Pancreas (tissue), 10 donors: ENCODE measurements at regions not wholly inside any gene's neighbourhood (a gene's known extent, or its start where the extent isn't known, plus 50 kb on each side); places are given as distances from the start of the nearest gene placed in this dataset.
A peak's percentile ranks its signal among the peaks of the same experiment; 100 is the strongest.

Experiments used
- ATAC-seq, 4 donors: fragments of 200-7000 bp; cut with Tn5 transposase; one replicate each; pipeline versions ENCODE4 v1.8.0 to v1.9.1; 2020; ENCODE audit warnings: mild to moderate bottlenecking in 4 of 4, moderate library complexity in 4 of 4
- DNase-seq, 6 donors: peaks; one replicate each; pipeline ENCODE4 v3.0.0-alpha.2; 2020
- FAIRE-seq: peaks from 2 replicates; lab custom pipeline; 2012; peaks lifted over from hg19 to GRCh38; lab: Jason Lieb, UNC
- H3K27ac ChIP-seq, 4 donors: fragments of 200-600 bp; sonication (generic); 1 replicate in 3 of 4; 2 replicates in 1 of 4; pipeline versions ENCODE4 v1.5.0 to v1.8.0; 2020
- H3K27me3 ChIP-seq, 4 donors: fragments of 200-600 bp; one replicate each; pipeline ENCODE4 v1.8.0; 2021
- H3K36me3 ChIP-seq, 3 donors: fragments of 200-600 bp; sonication (generic) in 1 of 3; one replicate each; pipeline versions ENCODE4 v1.5.0 to v1.8.0; 2020 to 2021
- H3K4me1 ChIP-seq, 3 donors: fragments of 200-600 bp; one replicate each; pipeline ENCODE4 v1.8.0; 2021
- H3K4me3 ChIP-seq, 4 donors: fragments of 200-600 bp; sonication (generic) in 2 of 4; one replicate each; pipeline versions ENCODE4 v1.5.0 to v1.8.0; 2020 to 2021
- H3K9me3 ChIP-seq, 4 donors: fragments of 200-600 bp; one replicate each; pipeline ENCODE4 v1.8.0; 2021
- CTCF ChIP-seq, 4 donors: fragments of 200-600 bp; sonication (generic) in 3 of 4; IDR thresholded peaks; one replicate each; pipeline versions ENCODE4 v1.5.0 to v1.8.0; 2021; ENCODE audit warnings: antibody characterized with exemption in 4 of 4
- WGBS, 2 donors: extraction: QIAGEN DNeasy Blood & Tissue Kit; methylation state at CpG; one replicate each; pipeline ENCODE4 v1.1.7; 2013; 5-methylcytosine and 5-hydroxymethylcytosine counted together
- intact Hi-C, 3 donors: fragments of 100-400 bp; cut with DNase I; formaldehyde crosslinking; loops; one replicate each; pipeline versions ENCODE4 v1.11.1 to v1.14.2; 2022
- donor health status: healthy with polysubstance abuse.
- donor health status: DM: no; HTN: no; CAD: no; lungs with moderate emphysema.
- donor health status: DM: no; HTN: no; CAD: no.
- donor health status: control.
- donor health status: control.
- donor health status: Bipolar disorder and iron deficiency.
- donor health status: DM: yes; HTN: yes; CAD: no.
- donor health status: DM: no; HTN: no; CAD: no.
- donor health status: DM: no; HTN: no; CAD: no.
- donor health status: DM: yes; HTN: yes; CAD: no.

DNA sequence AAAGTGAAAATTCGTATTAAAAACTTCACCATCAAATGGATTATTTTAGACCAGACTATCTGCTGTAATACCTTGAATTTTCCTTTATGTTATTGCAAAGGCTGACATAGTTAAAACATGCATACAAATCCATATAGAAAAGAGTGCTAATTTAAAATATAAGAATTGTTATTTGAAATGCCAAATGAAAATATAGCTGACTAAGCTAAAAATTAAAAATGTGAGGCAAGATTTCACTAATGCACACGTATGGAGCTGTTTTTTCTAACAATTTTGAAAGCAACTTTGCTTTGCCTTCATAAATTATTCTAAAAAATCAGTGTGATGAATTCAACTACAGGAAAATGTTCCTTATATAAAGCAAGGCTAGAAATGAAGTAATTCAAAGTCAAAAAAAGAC lies 62.5 kb downstream of the MPP7 start:
- Histone ChIP-seq H3K4me1 (peaks cover 0 to 3% (median 0%) of the 10 kb centered on the region in 3 donors), H3K27me3 (no peaks in the 10 kb centered on the region), H3K27ac (no peak overlapping the region), H3K9me3 (no peaks in the 10 kb centered on the region), H3K4me3 (no peak overlapping the region), H3K36me3 (no peaks in the 10 kb centered on the region)
- 72 to 83% methylated on average over 2 of the region's 2 CpGs for WGBS, 2 donors
- DNase-seq (no peak), FAIRE-seq (no peak), ATAC-seq (no peak)
- no peak for TF ChIP-seq CTCF (IDR thresholded peaks at IDR 0.05)
- intact Hi-C loops: loop anchor here in 1 of 3 donors (5.0 kb wide), 1 partner anchor 498 kb away; no protein-coding TSS in a partner anchor

- 89 to 90% methylated on average over 12 of the region's 12 CpGs for WGBS, 2 donors
Measured at GRCh38 chr10:28236591-28236990, 66.3 kb downstream of the MPP7 start.

GRCh38 chr10:28220811-28221210 lies 82.1 kb downstream of the MPP7 start:
- 72 to 79% methylated on average over 5 of the region's 5 CpGs for whole genome bisulfite sequencing, 2 donors
- H3K4me3 ChIP-seq: no peak overlapping the region
- no peaks in the 10 kb centered on the region for H3K9me3 ChIP-seq
- intact Hi-C loops: no loop called here
- FAIRE-seq: no peak
- no peak for DNase-seq
- TF ChIP-seq CTCF (IDR thresholded peaks at IDR 0.05): no peak
- peaks cover 3 to 4% (median 4%) of the 10 kb centered on the region in 3 donors for H3K4me1 ChIP-seq
- no peaks in the 10 kb centered on the region for H3K36me3 ChIP-seq
- no peaks in the 10 kb centered on the region for H3K27me3 ChIP-seq
- no peak overlapping the region for H3K27ac ChIP-seq
- ATAC-seq: no peak

More at GRCh38 chr10:28236591-28236990, 66.3 kb downstream of the MPP7 start:
- no peak overlapping the region for H3K27ac ChIP-seq
- intact Hi-C loops: no loop called here
- no peaks in the 10 kb centered on the region for H3K27me3 ChIP-seq
- DNase-seq: no peak
- no peaks in the 10 kb centered on the region for H3K9me3 ChIP-seq
- H3K4me3 ChIP-seq: no peak overlapping the region
- TF ChIP-seq CTCF (IDR thresholded peaks at IDR 0.05): no peak
- no peaks in the 10 kb centered on the region for H3K4me1 ChIP-seq
- no peaks in the 10 kb centered on the region for H3K36me3 ChIP-seq
- ATAC-seq: no peak
- no peak for FAIRE-seq

DNA sequence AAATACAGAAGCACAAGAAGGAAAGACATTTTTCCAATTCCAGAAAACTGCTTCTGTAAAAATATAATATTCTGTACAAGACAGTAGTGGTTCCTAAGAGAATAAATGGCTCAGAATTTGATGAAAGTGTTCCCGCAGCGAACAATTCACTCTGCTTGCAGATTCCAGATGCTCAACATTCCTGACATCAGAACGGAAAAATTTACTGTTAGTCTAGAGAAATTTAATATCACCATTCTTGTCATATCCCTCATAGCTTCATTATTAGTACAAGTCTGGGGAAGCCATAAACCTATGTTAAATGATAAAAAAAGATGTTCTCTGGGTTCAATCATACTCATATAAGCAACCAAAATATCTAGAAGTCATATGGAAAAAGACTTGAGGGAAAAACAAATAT lies 83.6 kb downstream of the MPP7 start:
- Histone ChIP-seq H3K27ac (no peak overlapping the region), H3K4me1 (peaks cover 4 to 10% (median 8%) of the 10 kb centered on the region in 3 donors), H3K27me3 (no peaks in the 10 kb centered on the region), H3K4me3 (no peak overlapping the region), H3K9me3 (no peaks in the 10 kb centered on the region), H3K36me3 (no peaks in the 10 kb centered on the region)
- DNase-seq (no peak), ATAC-seq (no peak), FAIRE-seq (no peak)
- intact Hi-C loops: no loop called here
- WGBS, 2 donors: 83 to 87% methylated on average over 3 of the region's 3 CpGs
- TF ChIP-seq CTCF (IDR thresholded peaks at IDR 0.05): no peak

DNA sequence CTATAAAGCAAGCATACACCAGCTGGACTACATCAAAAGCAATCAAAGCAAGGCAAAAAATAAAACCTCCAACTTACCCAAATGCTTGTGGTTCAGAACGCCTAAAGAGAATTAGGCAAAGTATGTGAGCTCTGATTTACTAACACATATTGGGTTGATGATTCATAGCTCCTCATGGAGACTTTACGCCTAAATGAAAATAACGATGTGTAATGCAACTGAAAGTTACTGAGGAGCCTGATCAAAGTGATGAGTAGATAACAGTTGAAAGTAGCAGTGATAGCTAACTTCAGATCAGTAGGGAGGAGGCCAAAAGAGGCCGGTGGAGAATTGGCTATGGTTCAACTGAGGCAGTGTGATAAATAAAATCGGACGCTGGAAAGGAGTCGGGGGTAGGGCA lies 85.0 kb downstream of the MPP7 start:
- FAIRE-seq (no peak), ATAC-seq (peak in 2 of 4 donors; percentile 15 to 29), DNase-seq (no peak)
- H3K4me3 ChIP-seq: no peak overlapping the region
- no peaks in the 10 kb centered on the region for H3K36me3 ChIP-seq
- H3K27ac ChIP-seq: no peak overlapping the region
- no peak for TF ChIP-seq CTCF (IDR thresholded peaks at IDR 0.05)
- H3K27me3 ChIP-seq: no peaks in the 10 kb centered on the region
- H3K9me3 ChIP-seq: no peaks in the 10 kb centered on the region
- 41 to 46% methylated on average over 7 of the region's 7 CpGs for WGBS, 2 donors
- intact Hi-C loops: no loop called here
- H3K4me1 ChIP-seq: peaks cover 4 to 10% (median 8%) of the 10 kb centered on the region in 3 donors
